IMR-90 (cell line): ENCODE measurements at regions not wholly inside any gene's neighbourhood (a gene's known extent, or its start where the extent isn't known, plus 50 kb on each side); places are given as distances from the start of the nearest gene placed in this dataset.

ENCODE experiments used
- ATAC-seq: fragments of 200-7000 bp; cut with Tn5 transposase; 2 replicates; pipeline ENCODE4 v1.9.1; 2020; ENCODE audit warnings: low read depth, mild to moderate bottlenecking, moderate library complexity
- BruUV-seq: library from RNA; stranded (reverse); fragments of 400-500 nt; replicated peaks from 2 replicates; lab custom pipeline; 2021; lab: Mats Ljungman, UMichigan
- CTCF ChIA-PET: fragments of 300-600 bp; formaldehyde crosslinking; extraction: SDS; loops from one replicate; lab custom pipeline; 2021; ENCODE audit warnings: antibody characterized with exemption; lab: Yijun Ruan, JAX
- POLR2A ChIA-PET: fragments of 300-600 bp; sonication (Branson Sonifier 250); formaldehyde crosslinking; loops from one replicate; lab custom pipeline; 2022; ENCODE audit warnings: antibody characterized with exemption; ENCODE audit not compliant: unreplicated experiment; lab: Charles Lee
- DNase-seq: peaks from one replicate; pipeline ENCODE4 v3.0.0; 2013
- H2AFZ ChIP-seq: replicated peaks from 2 replicates; pipeline ENCODE3; 2013; ENCODE audit warnings: low read length, mild to moderate bottlenecking; ENCODE audit not compliant: poor library complexity
- H2AK5ac ChIP-seq: 2 replicates; pipeline ENCODE4 v1.6.1; 2013; ENCODE audit warnings: low read depth, low read length, inconsistent platforms
- H2AK9ac ChIP-seq: replicated peaks from 2 replicates; pipeline ENCODE3; 2013; ENCODE audit warnings: mild to moderate bottlenecking, low read depth, low read length, moderate library complexity; ENCODE audit not compliant: poor library complexity
- H2BK120ac ChIP-seq: 2 replicates; pipeline ENCODE4 v1.6.1; 2013; ENCODE audit warnings: low read depth, low read length, inconsistent platforms
- H2BK15ac ChIP-seq: 3 replicates; pipeline ENCODE4 v1.6.1; 2013; ENCODE audit warnings: low read depth, low read length, inconsistent platforms
- H2BK20ac ChIP-seq: 2 replicates; pipeline ENCODE4 v1.6.1; 2013; ENCODE audit warnings: low read depth, mild to moderate bottlenecking, inconsistent platforms, low read length, moderate library complexity
- H2BK5ac ChIP-seq: 2 replicates; pipeline ENCODE4 v1.6.1; 2013; ENCODE audit warnings: mild to moderate bottlenecking, low read depth, low read length, inconsistent platforms; ENCODE audit not compliant: poor library complexity, severe bottlenecking
- H3K14ac ChIP-seq: replicated peaks from 2 replicates; pipeline ENCODE4 v1.6.1; 2013; ENCODE audit warnings: low read depth, low read length, inconsistent platforms
- H3K18ac ChIP-seq: 2 replicates; pipeline ENCODE4 v1.6.1; 2013; ENCODE audit warnings: low read depth, low read length, control low read depth
- H3K23ac ChIP-seq: 2 replicates; pipeline ENCODE4 v1.6.1; 2013; ENCODE audit warnings: low read depth, low read length, inconsistent platforms
- H3K27ac ChIP-seq: 2 replicates; pipeline ENCODE4 v1.5.1; 2013; ENCODE audit warnings: mild to moderate bottlenecking, control low read depth, low read length; ENCODE audit not compliant: insufficient read depth
- H3K27me3 ChIP-seq: 2 replicates; pipeline ENCODE4 v1.6.1; 2013; ENCODE audit warnings: low read length; ENCODE audit not compliant: control insufficient read depth, insufficient read depth
- H3K36me3 ChIP-seq: 2 replicates; pipeline ENCODE4 v1.6.1; 2013; ENCODE audit warnings: low read length, mixed read lengths; ENCODE audit not compliant: control insufficient read depth, insufficient read depth
- H3K4ac ChIP-seq: 2 replicates; pipeline ENCODE4 v1.6.1; 2013; ENCODE audit warnings: low read depth, low read length, inconsistent platforms
- H3K4me1 ChIP-seq: 2 replicates; pipeline ENCODE4 v1.6.1; 2013; ENCODE audit warnings: low read length, mixed read lengths; ENCODE audit not compliant: control insufficient read depth, insufficient read depth
- H3K4me2 ChIP-seq: 2 replicates; pipeline ENCODE4 v1.6.1; 2013; ENCODE audit warnings: low read depth, mild to moderate bottlenecking, control low read depth, low read length, moderate library complexity
- H3K4me3 ChIP-seq: 2 replicates; pipeline ENCODE4 v1.5.1; 2013; ENCODE audit warnings: low read depth, mild to moderate bottlenecking, control low read depth, low read length, moderate library complexity; ENCODE audit not compliant: insufficient read depth
- H3K56ac ChIP-seq: 2 replicates; pipeline ENCODE4 v1.6.1; 2013; ENCODE audit warnings: low read length, inconsistent platforms; ENCODE audit not compliant: insufficient read depth; ENCODE audit errors: extremely low read depth
- H3K79me1 ChIP-seq, 2 experiments: 2 replicates each; pipeline ENCODE4 v1.6.1; 2013; ENCODE audit warnings: low read length in 2 of 2, inconsistent platforms in 1 of 2, low read depth in 1 of 2
- H3K9ac ChIP-seq: 2 replicates; pipeline ENCODE4 v1.6.1; 2013; ENCODE audit warnings: low read depth, low read length, control low read depth
- H3K9me1 ChIP-seq: 2 replicates; pipeline ENCODE4 v1.6.1; 2013; ENCODE audit warnings: low read length, inconsistent platforms; ENCODE audit not compliant: insufficient read depth
- H3K9me3 ChIP-seq: 2 replicates; pipeline ENCODE4 v1.6.1; 2013; ENCODE audit warnings: low read length; ENCODE audit not compliant: control insufficient read depth, insufficient read depth
- H4K20me1 ChIP-seq: 2 replicates; pipeline ENCODE4 v1.6.1; 2013; ENCODE audit warnings: low read length, inconsistent platforms; ENCODE audit not compliant: insufficient read depth
- H4K5ac ChIP-seq: 2 replicates; pipeline ENCODE4 v1.6.1; 2013; ENCODE audit warnings: mild to moderate bottlenecking, low read depth, low read length, control low read depth
- H4K8ac ChIP-seq, 2 experiments: 2 replicates each; pipeline ENCODE4 v1.6.1; 2013; ENCODE audit warnings: low read depth in 2 of 2, low read length in 2 of 2, control low read depth in 1 of 2, inconsistent platforms in 1 of 2
- H4K91ac ChIP-seq: 2 replicates; pipeline ENCODE4 v1.6.1; 2013; ENCODE audit warnings: low read depth, low read length, inconsistent platforms; ENCODE audit not compliant: insufficient read depth
- RAD21 ChIP-seq: IDR thresholded peaks from 2 replicates; pipeline ENCODE4 v1.6.1; 2012; ENCODE audit warnings: low read length, improper control_type of control experiment
- RCOR1 ChIP-seq: IDR thresholded peaks from 2 replicates; pipeline ENCODE4 v1.6.1; 2012; ENCODE audit warnings: mild to moderate bottlenecking, low read length, improper control_type of control experiment; ENCODE audit not compliant: insufficient replicate concordance
- SMC3 ChIP-seq: fragments of 150-350 bp; IDR thresholded peaks from 2 replicates; pipeline ENCODE4 v1.6.1; 2016; ENCODE audit warnings: low read depth, mild to moderate bottlenecking, antibody characterized with exemption, low read length, moderate library complexity
- USF2 ChIP-seq: fragments of 150-350 bp; IDR thresholded peaks from 2 replicates; pipeline ENCODE4 v1.6.1; 2017; ENCODE audit warnings: mild to moderate bottlenecking, antibody characterized with exemption, low read length, low read depth
- WGBS, 2 experiments: methylation state at CpG; one replicate each; pipeline versions ENCODE4 v1.1.5 to v1.1.7; 2013; ENCODE audit warnings: missing lambda C conversion rate in 2 of 2; ENCODE audit not compliant: insufficient read length in 1 of 2; ENCODE audit errors: extremely low coverage in 2 of 2; 5-methylcytosine and 5-hydroxymethylcytosine counted together
- dilution Hi-C: fragments of 300-500 bp; cut with HindIII; formaldehyde crosslinking; loops from one replicate; pipeline ENCODE4 v1.14.3; 2018; ENCODE audit warnings: low sequenced_read_pairs; ENCODE audit not compliant: unreplicated experiment
- in situ Hi-C: fragments of 300-500 bp; cut with MboI; formaldehyde crosslinking; loops from 3 replicates; pipeline ENCODE4 v1.14.3; 2019; ENCODE audit warnings: low sequenced_read_pairs, inconsistent platforms, mixed read lengths
- intact Hi-C: fragments of 100-400 bp; cut with micrococcal nuclease; formaldehyde crosslinking; loops from 2 replicates; pipeline ENCODE4 v1.10.0; 2022
- TF ChIP-seq, protein P1 (sequence below): conservative IDR thresholded peaks from 2 replicates; pipeline ENCODE4 v1.5.1; 2012; ENCODE audit warnings: mild to moderate bottlenecking, low read depth, low read length, improper control_type of control experiment

- Histone ChIP-seq H3K4me2 (no peak overlapping the region), H2BK15ac (no peak overlapping the region), H2BK5ac (no peak overlapping the region), H3K27me3 (no peaks in the 10 kb centered on the region; the same call in 1 of the 2 replicates), H2BK120ac (no peak overlapping the region), H2AK9ac (no peak overlapping the region), H3K9me3 (no peaks in the 10 kb centered on the region), H2AFZ (no peak overlapping the region), H3K36me3 (no peaks in the 10 kb centered on the region), H4K8ac (no peak overlapping the region), H2BK20ac (no peak overlapping the region), H3K18ac (no peak overlapping the region), H3K4me1 (no peaks in the 10 kb centered on the region), H3K79me1 (no peaks in the 10 kb centered on the region), H3K9ac (no peak overlapping the region), H3K23ac (no peak overlapping the region), H4K91ac (no peak overlapping the region), H3K4me3 (no peak overlapping the region), H3K9me1 (no peaks in the 10 kb centered on the region), H2AK5ac (no peak overlapping the region), H4K5ac (no peak overlapping the region), H3K27ac (no peak overlapping the region), H3K4ac (no peak overlapping the region), H4K20me1 (no peaks in the 10 kb centered on the region), H3K14ac (no peak overlapping the region), H3K56ac (no peak overlapping the region)
- DNase-seq (peak; percentile 33), ATAC-seq (peak; percentile 83)
- in situ Hi-C loops (no loop called here), intact Hi-C loops (loop anchor here (1.0 to 2.0 kb wide), 3 partner anchors 54 to 671 kb away; no protein-coding TSS in a partner anchor), dilution Hi-C loops (no loop called here)
- POLR2A ChIA-PET: no interaction called here
- BruUV-seq: no TSS peak
- WGBS, 2 experiments: 0% methylated on average over 3 of the region's 15 CpGs; no CpG with 5 or more reads in 1 of the 2 experiments
- CTCF ChIA-PET: interaction anchor here (0.6 to 2.6 kb wide), 17 partner anchors 9 to 264 kb away, joined by 3 to 31 read pairs (median 4); no protein-coding TSS in a partner anchor
- TF ChIP-seq, protein P1, sequence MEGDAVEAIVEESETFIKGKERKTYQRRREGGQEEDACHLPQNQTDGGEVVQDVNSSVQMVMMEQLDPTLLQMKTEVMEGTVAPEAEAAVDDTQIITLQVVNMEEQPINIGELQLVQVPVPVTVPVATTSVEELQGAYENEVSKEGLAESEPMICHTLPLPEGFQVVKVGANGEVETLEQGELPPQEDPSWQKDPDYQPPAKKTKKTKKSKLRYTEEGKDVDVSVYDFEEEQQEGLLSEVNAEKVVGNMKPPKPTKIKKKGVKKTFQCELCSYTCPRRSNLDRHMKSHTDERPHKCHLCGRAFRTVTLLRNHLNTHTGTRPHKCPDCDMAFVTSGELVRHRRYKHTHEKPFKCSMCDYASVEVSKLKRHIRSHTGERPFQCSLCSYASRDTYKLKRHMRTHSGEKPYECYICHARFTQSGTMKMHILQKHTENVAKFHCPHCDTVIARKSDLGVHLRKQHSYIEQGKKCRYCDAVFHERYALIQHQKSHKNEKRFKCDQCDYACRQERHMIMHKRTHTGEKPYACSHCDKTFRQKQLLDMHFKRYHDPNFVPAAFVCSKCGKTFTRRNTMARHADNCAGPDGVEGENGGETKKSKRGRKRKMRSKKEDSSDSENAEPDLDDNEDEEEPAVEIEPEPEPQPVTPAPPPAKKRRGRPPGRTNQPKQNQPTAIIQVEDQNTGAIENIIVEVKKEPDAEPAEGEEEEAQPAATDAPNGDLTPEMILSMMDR: peak; percentile 76
- TF ChIP-seq USF2 (no peak), SMC3 (peak; percentile 72), RCOR1 (no peak), RAD21 (peak; percentile 60)
Measured at GRCh38 chr19:34041925-34042521, 130.3 kb upstream of the LSM14A start.
